Panc1 (cell line): ENCODE measurements at regions not wholly inside any gene's neighbourhood (a gene's known extent, or its start where the extent isn't known, plus 50 kb on each side); places are given as distances from the start of the nearest gene placed in this dataset.

Experiments used
- CTCF ChIP-seq: fragments of 450-650 bp; IDR thresholded peaks from 2 replicates; pipeline ENCODE4 v1.5.1; 2017; ENCODE audit warnings: mild to moderate bottlenecking
- POLR2AphosphoS5 ChIP-seq: IDR thresholded peaks from 2 replicates; pipeline ENCODE4 v1.6.1; 2012; ENCODE audit warnings: mild to moderate bottlenecking, low read depth, low read length, moderate library complexity

- TF ChIP-seq CTCF (no peak), POLR2AphosphoS5 (no peak)
Measured at GRCh38 chr2:4134551-4135550, 431.5 kb downstream of the DCDC2C start.
